Cardiac muscle cell (in vitro differentiated cells and primary cell): ENCODE measurements at regions not wholly inside any gene's neighbourhood (a gene's known extent, or its start where the extent isn't known, plus 50 kb on each side); places are given as distances from the start of the nearest gene placed in this dataset.
"Not testable (repeated sequence)": the region's sequence is repeated elsewhere in the genome, so short reads cannot be mapped to it uniquely, and the experiment has no call there.

Experiments used
- DNase-seq, 2 donors: peaks; one replicate each; pipeline versions ENCODE4 v3.0.0 to v3.0.0-alpha.2; 2010 to 2017; ENCODE audit warnings: low read depth in 1 of 2, low spot score in 1 of 2
- H3K27ac ChIP-seq: fragments of 200-600 bp; sonication (generic); 2 replicates; pipeline ENCODE4 v1.5.1; 2016
- H3K27me3 ChIP-seq: fragments of 200-600 bp; sonication (generic); 2 replicates; pipeline ENCODE4 v1.6.0; 2016; ENCODE audit warnings: control low read depth
- H3K36me3 ChIP-seq: fragments of 200-600 bp; sonication (generic); 2 replicates; pipeline ENCODE4 v1.5.1; 2016; ENCODE audit warnings: control low read depth
- H3K4me1 ChIP-seq: fragments of 200-600 bp; sonication (generic); 2 replicates; pipeline ENCODE4 v1.8.1; 2017; ENCODE audit warnings: low read depth, mild to moderate bottlenecking, mixed run types
- H3K4me3 ChIP-seq: fragments of 200-600 bp; sonication (generic); 2 replicates; pipeline ENCODE4 v1.5.1; 2016; ENCODE audit warnings: mild to moderate bottlenecking
- H3K9me3 ChIP-seq: fragments of 200-600 bp; sonication (generic); 2 replicates; pipeline ENCODE4 v1.5.1; 2017; ENCODE audit warnings: low read depth, mild to moderate bottlenecking, control low read depth
- TF ChIP-seq, protein P1 (sequence below): IDR thresholded peaks from 2 replicates; pipeline ENCODE4 v1.5.1; 2012; ENCODE audit warnings: low read depth, mild to moderate bottlenecking, low read length

DNA sequence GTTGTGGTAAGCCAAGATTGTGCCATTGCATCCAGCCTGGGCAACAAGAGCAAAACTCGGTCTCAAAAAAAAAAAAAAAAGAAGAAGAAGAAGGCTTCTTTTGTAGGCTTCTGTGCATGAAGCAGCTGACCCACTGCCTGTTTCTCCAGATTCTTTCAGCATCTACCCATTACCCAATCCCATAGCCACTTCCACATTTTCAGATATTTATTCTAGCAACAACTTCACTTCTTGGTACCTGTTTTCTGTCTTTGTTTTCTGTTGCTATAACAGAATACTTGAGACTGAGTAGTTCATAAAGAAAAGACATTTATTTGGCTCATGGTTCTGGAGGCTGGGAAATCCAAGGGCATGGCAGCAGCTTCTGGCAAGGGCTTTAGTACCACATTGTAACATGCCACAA is 95.3 kb upstream of the SGK1 start:
- Histone ChIP-seq H3K27ac (no peak overlapping the region), H3K27me3 (no peaks in the 10 kb centered on the region), H3K36me3 (no peaks in the 10 kb centered on the region), H3K9me3 (no peaks in the 10 kb centered on the region), H3K4me1 (no peaks in the 10 kb centered on the region), H3K4me3 (no peak overlapping the region)
- no peak for DNase-seq
- TF ChIP-seq, protein P1, sequence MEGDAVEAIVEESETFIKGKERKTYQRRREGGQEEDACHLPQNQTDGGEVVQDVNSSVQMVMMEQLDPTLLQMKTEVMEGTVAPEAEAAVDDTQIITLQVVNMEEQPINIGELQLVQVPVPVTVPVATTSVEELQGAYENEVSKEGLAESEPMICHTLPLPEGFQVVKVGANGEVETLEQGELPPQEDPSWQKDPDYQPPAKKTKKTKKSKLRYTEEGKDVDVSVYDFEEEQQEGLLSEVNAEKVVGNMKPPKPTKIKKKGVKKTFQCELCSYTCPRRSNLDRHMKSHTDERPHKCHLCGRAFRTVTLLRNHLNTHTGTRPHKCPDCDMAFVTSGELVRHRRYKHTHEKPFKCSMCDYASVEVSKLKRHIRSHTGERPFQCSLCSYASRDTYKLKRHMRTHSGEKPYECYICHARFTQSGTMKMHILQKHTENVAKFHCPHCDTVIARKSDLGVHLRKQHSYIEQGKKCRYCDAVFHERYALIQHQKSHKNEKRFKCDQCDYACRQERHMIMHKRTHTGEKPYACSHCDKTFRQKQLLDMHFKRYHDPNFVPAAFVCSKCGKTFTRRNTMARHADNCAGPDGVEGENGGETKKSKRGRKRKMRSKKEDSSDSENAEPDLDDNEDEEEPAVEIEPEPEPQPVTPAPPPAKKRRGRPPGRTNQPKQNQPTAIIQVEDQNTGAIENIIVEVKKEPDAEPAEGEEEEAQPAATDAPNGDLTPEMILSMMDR = no peak

DNA sequence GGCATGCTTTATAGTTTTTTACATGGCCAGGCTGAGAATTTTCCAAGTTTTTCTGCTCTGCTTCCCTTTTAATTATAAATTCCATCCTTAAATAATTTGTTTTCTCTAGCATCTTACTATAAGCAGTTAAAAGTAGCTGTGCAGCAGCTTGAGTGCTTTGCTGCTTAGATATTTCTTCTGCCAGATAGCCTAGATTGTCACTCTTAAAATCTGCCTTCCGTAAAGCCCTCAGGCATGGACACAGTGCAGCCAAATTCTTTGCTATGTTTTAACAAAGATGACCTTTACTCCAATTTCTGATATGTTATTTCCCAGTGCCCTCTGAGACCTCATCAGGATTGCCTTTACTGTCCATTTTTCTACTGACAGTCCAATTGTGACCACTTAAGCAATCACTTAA is 92.6 kb upstream of the SGK1 start:
- Histone ChIP-seq H3K36me3 (no peaks in the 10 kb centered on the region), H3K27ac (no peak overlapping the region), H3K4me3 (no peak overlapping the region), H3K9me3 (no peaks in the 10 kb centered on the region), H3K4me1 (no peaks in the 10 kb centered on the region), H3K27me3 (no peaks in the 10 kb centered on the region)
- TF ChIP-seq, protein P1 = no peak
- no peak for DNase-seq

DNA sequence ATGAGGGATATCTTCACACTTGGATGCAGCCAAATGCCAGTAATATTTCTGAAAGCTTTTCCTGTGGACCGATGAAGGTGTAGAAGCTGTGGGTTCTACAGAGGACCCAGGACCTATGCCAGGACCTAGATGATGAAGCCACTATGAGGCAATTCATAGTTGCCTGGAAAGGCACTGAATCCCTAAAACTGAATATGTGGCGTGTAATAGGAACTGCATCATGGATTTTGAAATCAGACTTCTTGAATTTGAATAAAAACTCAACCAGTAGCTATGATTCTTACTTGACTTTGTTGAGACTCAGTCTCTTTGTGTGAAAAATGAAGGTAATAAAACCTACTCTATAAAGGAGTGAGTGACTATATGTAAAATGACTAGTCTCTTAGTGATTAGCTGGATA is 89.9 kb upstream of the SGK1 start:
- no peak for DNase-seq
- Histone ChIP-seq H3K27ac (no peak overlapping the region), H3K9me3 (no peaks in the 10 kb centered on the region), H3K27me3 (no peaks in the 10 kb centered on the region), H3K4me3 (no peak overlapping the region), H3K36me3 (no peaks in the 10 kb centered on the region), H3K4me1 (no peaks in the 10 kb centered on the region)
- TF ChIP-seq, protein P1 = no peak

DNA sequence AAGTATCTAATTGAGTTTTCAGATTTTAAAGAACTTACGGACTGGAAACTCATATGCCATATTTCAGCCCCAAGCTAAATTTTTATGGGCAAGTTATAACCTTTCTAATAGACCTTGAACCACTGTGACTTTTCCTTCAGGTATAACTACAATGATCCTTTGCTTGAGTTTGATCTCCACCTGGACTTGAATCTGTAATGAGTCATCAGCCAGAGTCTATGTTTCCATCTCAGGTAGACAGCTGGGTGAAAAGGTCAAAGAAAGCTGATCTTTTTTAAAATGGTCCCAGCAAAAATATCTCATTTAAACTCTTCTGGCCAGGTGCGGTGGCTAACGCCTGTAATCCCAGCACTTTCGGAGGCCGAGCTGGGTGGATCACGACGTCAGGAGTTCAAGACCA is 88.4 kb upstream of the SGK1 start:
- TF ChIP-seq, protein P1 = no peak
- Histone ChIP-seq H3K4me3 (no peak overlapping the region), H3K36me3 (no peaks in the 10 kb centered on the region)

DNA sequence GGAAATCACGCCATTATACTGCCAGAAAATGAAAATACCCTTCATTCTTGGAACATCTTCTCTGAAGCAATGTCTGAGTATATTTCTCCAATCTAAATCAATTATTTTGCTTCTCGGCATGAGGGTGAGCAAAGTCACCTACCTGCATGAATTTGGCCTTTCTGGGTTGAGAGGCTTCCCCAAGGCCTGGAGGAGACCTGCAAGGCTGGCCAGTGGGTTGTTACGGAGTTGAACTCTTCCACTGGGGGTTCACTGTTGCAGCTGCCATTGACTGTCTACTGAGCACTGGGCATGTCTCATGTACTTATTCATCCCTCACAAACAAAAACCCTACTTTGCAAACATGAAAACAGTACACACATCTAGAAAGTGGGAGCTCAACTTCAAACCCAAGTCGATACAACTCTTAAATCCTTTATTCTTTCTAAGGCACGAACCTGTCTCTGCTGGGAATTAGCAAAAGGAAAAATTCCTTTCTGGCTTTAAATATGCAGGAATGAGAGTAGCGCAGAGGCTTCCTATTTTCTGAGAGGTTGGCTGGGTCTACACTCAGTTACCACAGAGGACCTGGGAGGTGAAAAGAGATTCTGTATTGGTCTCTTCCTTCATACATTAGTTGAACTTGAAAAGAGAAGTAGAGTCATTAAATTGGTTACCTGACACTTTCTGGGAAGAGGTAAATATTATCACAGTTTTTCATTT is 87.6 kb upstream of the SGK1 start:
- no peaks in the 10 kb centered on the region for H3K9me3 ChIP-seq
- H3K27me3 ChIP-seq = no peaks in the 10 kb centered on the region
- TF ChIP-seq, protein P1 = no peak
- H3K4me1 ChIP-seq = no peaks in the 10 kb centered on the region
- H3K27ac ChIP-seq = no peak overlapping the region
- DNase-seq = no peak
- no peaks in the 10 kb centered on the region for H3K36me3 ChIP-seq
- H3K4me3 ChIP-seq = no peak overlapping the region

More for the DNA sequence above, 88.4 kb upstream of the SGK1 start:
- H3K27me3 ChIP-seq = no peaks in the 10 kb centered on the region
- H3K4me1 ChIP-seq = no peaks in the 10 kb centered on the region
- no peak for DNase-seq
- H3K9me3 ChIP-seq = no peaks in the 10 kb centered on the region
- no peak overlapping the region for H3K27ac ChIP-seq

DNA sequence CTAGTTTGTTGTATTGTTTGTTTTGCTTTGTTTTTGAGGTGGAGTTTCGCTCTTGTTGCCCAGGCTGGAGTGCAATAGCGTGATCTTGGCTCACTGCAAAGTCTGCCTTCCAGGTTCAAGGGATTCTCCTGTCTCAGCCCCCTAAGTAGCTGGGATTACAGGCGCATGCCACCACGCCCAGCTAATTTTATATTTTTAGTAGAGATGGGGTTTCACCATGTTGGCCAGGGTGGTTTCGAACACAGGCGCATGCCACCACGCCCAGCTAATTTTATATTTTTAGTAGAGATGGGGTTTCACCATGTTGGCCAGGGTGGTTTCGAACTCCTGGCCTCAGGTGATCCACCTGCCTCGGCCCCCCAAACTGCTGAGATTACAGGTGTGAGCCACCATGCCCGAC is 85.4 kb upstream of the SGK1 start:
- H3K9me3 ChIP-seq, H3K4me1 ChIP-seq, DNase-seq, H3K27ac ChIP-seq, H3K36me3 ChIP-seq, H3K27me3 ChIP-seq, H3K4me3 ChIP-seq: not testable (repeated sequence)
